GM10266 (cell line): ENCODE measurements at regions not wholly inside any gene's neighbourhood (a gene's known extent, or its start where the extent isn't known, plus 50 kb on each side); places are given as distances from the start of the nearest gene placed in this dataset.

Experiments used
- DNase-seq: peaks from one replicate; pipeline ENCODE4 v3.0.0; 2012; ENCODE audit errors: extremely low spot score
- TF ChIP-seq, protein P1 (sequence below): IDR thresholded peaks from 2 replicates; pipeline ENCODE4 v1.5.1; 2012; ENCODE audit warnings: mild to moderate bottlenecking, low read depth; ENCODE audit not compliant: control insufficient read depth, insufficient read depth; ENCODE audit errors: missing control alignments

DNA sequence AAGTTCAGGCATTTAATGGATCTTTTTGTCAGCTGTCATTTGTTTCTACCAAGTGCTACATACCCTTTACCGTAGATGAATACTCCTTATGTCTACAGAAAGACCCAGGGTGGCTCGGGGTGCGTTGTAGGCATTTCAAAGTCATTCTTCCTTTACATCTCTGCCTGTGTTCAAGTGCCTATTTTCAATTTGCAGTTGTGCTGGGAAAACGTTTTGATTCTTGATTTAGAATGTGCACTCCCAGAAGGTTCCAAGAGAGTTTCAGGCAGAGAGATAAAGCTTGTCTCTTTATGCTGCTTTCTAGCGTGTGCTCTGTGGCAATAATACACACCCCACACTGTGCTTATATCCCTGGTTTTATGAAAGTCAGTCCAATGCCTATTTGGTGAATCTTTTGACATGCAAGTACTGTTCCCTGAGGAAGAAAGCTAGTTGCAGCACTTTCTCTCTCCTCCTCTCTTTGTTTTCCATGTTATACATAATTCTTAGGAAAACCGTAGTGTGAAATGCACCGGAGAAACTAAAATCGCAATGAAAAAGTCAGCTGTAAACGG lies 828.1 kb upstream of the ZNF608 start:
- TF ChIP-seq, protein P1, sequence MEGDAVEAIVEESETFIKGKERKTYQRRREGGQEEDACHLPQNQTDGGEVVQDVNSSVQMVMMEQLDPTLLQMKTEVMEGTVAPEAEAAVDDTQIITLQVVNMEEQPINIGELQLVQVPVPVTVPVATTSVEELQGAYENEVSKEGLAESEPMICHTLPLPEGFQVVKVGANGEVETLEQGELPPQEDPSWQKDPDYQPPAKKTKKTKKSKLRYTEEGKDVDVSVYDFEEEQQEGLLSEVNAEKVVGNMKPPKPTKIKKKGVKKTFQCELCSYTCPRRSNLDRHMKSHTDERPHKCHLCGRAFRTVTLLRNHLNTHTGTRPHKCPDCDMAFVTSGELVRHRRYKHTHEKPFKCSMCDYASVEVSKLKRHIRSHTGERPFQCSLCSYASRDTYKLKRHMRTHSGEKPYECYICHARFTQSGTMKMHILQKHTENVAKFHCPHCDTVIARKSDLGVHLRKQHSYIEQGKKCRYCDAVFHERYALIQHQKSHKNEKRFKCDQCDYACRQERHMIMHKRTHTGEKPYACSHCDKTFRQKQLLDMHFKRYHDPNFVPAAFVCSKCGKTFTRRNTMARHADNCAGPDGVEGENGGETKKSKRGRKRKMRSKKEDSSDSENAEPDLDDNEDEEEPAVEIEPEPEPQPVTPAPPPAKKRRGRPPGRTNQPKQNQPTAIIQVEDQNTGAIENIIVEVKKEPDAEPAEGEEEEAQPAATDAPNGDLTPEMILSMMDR, result no peak

DNA sequence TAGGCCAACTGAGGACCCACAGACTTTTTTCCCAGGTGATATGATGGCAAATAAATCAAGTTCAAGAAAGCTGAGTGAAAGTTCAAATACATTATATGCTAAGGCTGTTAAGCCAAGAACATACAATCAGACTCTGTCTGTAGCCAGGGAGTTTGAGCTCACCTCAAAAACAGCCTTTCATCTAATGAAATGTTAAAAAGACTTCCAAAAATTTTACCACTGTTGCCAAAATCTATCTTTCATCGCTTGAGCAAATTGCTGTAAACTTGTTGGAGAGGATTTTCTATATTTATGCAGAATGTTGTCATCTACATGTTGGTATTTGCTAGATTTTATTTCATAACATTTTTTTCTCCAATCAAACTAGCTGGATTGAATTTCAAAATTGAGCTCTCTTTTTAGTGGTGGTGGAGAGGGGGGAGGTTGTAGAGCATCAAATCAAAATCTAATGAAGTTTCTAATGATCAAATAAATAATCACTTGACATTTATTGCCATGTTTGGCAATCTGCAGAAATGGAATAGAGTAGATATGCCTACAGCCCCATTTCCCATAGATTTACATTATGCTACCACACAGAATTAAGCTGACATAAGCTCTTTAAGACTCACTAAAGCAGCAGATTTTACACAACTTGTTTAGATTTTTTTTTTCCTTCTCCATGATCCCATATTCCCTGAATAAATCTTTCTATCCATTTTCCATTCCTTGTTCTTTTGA lies 828.9 kb upstream of the ZNF608 start:
- no peak for DNase-seq
- TF ChIP-seq, protein P1, result no peak

More for the DNA sequence above, 828.1 kb upstream of the ZNF608 start:
- DNase-seq, result no peak

- TF ChIP-seq, protein P1, result no peak
- no peak for DNase-seq
These were observed 829.6 kb upstream of the ZNF608 start for GRCh38 chr5:125575891-125576505.

GRCh38 chr5:125576822-125577221 lies 830.4 kb upstream of the ZNF608 start:
- TF ChIP-seq, protein P1, result no peak
- no peak for DNase-seq

- DNase-seq, result no peak
- TF ChIP-seq, protein P1, result no peak
These were observed 832.1 kb upstream of the ZNF608 start for GRCh38 chr5:125578551-125578950.

DNA sequence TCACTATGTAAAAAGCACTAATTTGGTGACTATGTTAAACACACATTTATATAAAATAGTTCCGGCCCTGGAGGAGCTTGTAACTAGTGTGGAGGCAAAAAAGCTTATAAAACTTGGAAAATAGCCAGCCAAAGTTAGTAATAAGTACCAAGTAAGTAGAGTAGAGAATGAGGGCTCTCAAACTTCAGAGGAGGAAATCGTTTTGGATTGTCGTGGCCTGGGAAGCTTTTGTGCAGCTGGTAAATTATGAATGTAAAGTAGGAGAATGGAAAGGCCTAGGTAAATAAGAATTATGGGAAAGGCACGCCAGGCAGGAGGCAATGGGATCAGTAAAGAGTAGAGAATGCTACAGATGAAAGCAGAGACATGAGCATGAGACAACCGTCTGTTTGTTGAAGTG lies 832.7 kb upstream of the ZNF608 start:
- TF ChIP-seq, protein P1, result no peak
- no peak for DNase-seq

DNA sequence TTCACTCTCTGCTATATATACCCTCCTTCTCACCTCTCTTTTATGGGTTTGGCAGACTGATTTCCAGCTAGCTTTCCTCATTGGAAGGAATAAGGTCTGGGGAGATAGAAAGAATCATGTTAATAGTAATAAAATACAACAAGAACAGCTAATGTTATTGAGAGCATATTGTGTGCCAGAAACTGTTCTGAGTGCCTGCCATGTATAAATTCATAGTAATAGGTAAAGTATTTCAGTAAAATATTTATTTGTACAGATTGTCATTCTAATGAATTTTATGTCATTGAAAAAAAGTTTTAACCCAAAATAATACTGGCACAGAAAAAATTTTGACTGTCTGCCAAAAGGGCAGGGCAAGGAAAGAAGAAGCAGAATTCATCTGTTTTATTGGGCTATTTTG lies 834.9 kb upstream of the ZNF608 start:
- DNase-seq, result no peak
- TF ChIP-seq, protein P1, result no peak
